ENCODE measurements at regions not wholly inside any gene's neighbourhood (a gene's known extent, or its start where the extent isn't known, plus 50 kb on each side); places are given as distances from the start of the nearest gene placed in this dataset.

- no TSS peak for BruUV-seq (replicated peaks)
- intact Hi-C loops (cut with micrococcal nuclease; ENCODE audit: unreplicated experiment), result no loop called here
- DNase-seq (ENCODE audit: low spot score), result no peak
- H3K27me3 ChIP-seq (ENCODE audit: control insufficient read depth in 1 of 2, insufficient read depth in 2 of 2, low read length in 2 of 2), result no peaks in the 10 kb centered on the region
- in situ Hi-C loops (cut with HindIII; ENCODE audit: extremely low pct_ligation_motif_present, low pct_unique_long_range_greater_than_20kb), result no loop called here
- no peak overlapping the region for H3K9ac ChIP-seq (ENCODE audit: insufficient read depth, low read depth, low read length)
- WGBS (ENCODE audit: low lambda C conversion rate), result 7% methylated on average over 2 of the region's 2 CpGs
- ChIA-PET POLR2A (no interaction called here), CTCF (ENCODE audit: low intra/inter-chr PET ratio, low total read pairs) (no interaction called here)
- ATAC-seq, result no peak
- H3K36me3 ChIP-seq (replicated peaks in 1 of 2; ENCODE audit: control insufficient read depth in 1 of 2, insufficient read depth in 2 of 2, low read length in 2 of 2), result no peaks in the 10 kb centered on the region
- H4K20me1 ChIP-seq (ENCODE audit: insufficient read depth, low read length), result no peaks in the 10 kb centered on the region
- TF ChIP-seq FOXM1 (CRISPR knock-in tag; IDR thresholded peaks at IDR 0.05) (no peak), PHF20 (CRISPR knock-in tag; IDR thresholded peaks at IDR 0.05) (no peak), KDM5A (IDR thresholded peaks at IDR 0.05; ENCODE audit: borderline replicate concordance, low read length) (no peak), ZFX (CRISPR knock-in tag; IDR thresholded peaks at IDR 0.05; ENCODE audit: low read depth) (no peak), ARHGAP35 (CRISPR knock-in tag; IDR thresholded peaks at IDR 0.05; ENCODE audit: borderline replicate concordance) (no peak), ZNF747 (CRISPR knock-in tag; IDR thresholded peaks at IDR 0.05; ENCODE audit: borderline replicate concordance) (no peak), ZNF101 (CRISPR knock-in tag; IDR thresholded peaks at IDR 0.05; ENCODE audit: borderline replicate concordance, low read depth) (no peak), ZNF138 (CRISPR knock-in tag; IDR thresholded peaks at IDR 0.05; ENCODE audit: low read depth) (no peak), YY1 (IDR thresholded peaks at IDR 0.05; ENCODE audit: insufficient read depth, insufficient replicate concordance, low read depth, low read length) (no peak), HOXD1 (CRISPR knock-in tag; IDR thresholded peaks at IDR 0.05) (no peak), ZNF777 (CRISPR knock-in tag; IDR thresholded peaks at IDR 0.05) (no peak), TSC22D2 (CRISPR knock-in tag; IDR thresholded peaks at IDR 0.05; ENCODE audit: borderline replicate concordance) (no peak), STAT5B (CRISPR knock-in tag; IDR thresholded peaks at IDR 0.05) (no peak), GRHL1 (CRISPR knock-in tag; conservative IDR thresholded peaks at IDR 0.05) (no peak), DRAP1 (CRISPR knock-in tag; IDR thresholded peaks at IDR 0.05) (no peak), ZNF83 (CRISPR knock-in tag; IDR thresholded peaks at IDR 0.05; ENCODE audit: borderline replicate concordance) (no peak)
- TF ChIP-seq, protein P1, sequence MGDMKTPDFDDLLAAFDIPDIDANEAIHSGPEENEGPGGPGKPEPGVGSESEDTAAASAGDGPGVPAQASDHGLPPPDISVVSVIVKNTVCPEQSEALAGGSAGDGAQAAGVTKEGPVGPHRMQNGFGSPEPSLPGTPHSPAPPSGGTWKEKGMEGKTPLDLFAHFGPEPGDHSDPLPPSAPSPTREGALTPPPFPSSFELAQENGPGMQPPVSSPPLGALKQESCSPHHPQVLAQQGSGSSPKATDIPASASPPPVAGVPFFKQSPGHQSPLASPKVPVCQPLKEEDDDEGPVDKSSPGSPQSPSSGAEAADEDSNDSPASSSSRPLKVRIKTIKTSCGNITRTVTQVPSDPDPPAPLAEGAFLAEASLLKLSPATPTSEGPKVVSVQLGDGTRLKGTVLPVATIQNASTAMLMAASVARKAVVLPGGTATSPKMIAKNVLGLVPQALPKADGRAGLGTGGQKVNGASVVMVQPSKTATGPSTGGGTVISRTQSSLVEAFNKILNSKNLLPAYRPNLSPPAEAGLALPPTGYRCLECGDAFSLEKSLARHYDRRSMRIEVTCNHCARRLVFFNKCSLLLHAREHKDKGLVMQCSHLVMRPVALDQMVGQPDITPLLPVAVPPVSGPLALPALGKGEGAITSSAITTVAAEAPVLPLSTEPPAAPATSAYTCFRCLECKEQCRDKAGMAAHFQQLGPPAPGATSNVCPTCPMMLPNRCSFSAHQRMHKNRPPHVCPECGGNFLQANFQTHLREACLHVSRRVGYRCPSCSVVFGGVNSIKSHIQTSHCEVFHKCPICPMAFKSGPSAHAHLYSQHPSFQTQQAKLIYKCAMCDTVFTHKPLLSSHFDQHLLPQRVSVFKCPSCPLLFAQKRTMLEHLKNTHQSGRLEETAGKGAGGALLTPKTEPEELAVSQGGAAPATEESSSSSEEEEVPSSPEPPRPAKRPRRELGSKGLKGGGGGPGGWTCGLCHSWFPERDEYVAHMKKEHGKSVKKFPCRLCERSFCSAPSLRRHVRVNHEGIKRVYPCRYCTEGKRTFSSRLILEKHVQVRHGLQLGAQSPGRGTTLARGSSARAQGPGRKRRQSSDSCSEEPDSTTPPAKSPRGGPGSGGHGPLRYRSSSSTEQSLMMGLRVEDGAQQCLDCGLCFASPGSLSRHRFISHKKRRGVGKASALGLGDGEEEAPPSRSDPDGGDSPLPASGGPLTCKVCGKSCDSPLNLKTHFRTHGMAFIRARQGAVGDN (CRISPR knock-in tag; IDR thresholded peaks at IDR 0.05), result no peak
- TF ChIP-seq, protein P2, sequence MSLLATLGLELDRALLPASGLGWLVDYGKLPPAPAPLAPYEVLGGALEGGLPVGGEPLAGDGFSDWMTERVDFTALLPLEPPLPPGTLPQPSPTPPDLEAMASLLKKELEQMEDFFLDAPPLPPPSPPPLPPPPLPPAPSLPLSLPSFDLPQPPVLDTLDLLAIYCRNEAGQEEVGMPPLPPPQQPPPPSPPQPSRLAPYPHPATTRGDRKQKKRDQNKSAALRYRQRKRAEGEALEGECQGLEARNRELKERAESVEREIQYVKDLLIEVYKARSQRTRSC (CRISPR knock-in tag; IDR thresholded peaks at IDR 0.05; ENCODE audit: low read depth), result no peak
- no peak for FAIRE-seq
- H3K79me2 ChIP-seq (ENCODE audit: insufficient read depth, low read length), result no peaks in the 10 kb centered on the region
- H2AFZ ChIP-seq (ENCODE audit: low read length), result no peak overlapping the region
- no peak overlapping the region for H3K4me3 ChIP-seq (replicated peaks in 1 of 3; ENCODE audit: insufficient read depth in 1 of 3, low read depth in 2 of 3, low read length in 3 of 3)
- no peaks in the 10 kb centered on the region for H3K9me3 ChIP-seq (ENCODE audit: low read length)
- no peak overlapping the region for H3K27ac ChIP-seq (ENCODE audit: extremely low read length, insufficient read depth, low read length)
- H3K4me1 ChIP-seq (ENCODE audit: insufficient read depth, low read length), result no peaks in the 10 kb centered on the region
- H3K4me2 ChIP-seq (ENCODE audit: low read depth, low read length), result no peak overlapping the region
These were observed 131.3 kb downstream of the TMTC3 start for GRCh38 chr12:88273450-88273849.
